Limb (tissue), 2 donors: ENCODE measurements at regions not wholly inside any gene's neighbourhood (a gene's known extent, or its start where the extent isn't known, plus 50 kb on each side); places are given as distances from the start of the nearest gene placed in this dataset.
"Not testable (repeated sequence)": the region's sequence is repeated elsewhere in the genome, so short reads cannot be mapped to it uniquely, and the experiment has no call there.

Experiments
- DNase-seq, 2 donors: peaks; one replicate each; pipeline ENCODE4 v3.0.0-alpha.2; 2016; ENCODE audit errors: extremely low spot score in 2 of 2

GRCh38 chr7:136326045-136326609 lies 349.0 kb upstream of the MTPN start:
- peak in 1 of 2 donors; percentile 23 for DNase-seq

GRCh38 chr7:136325578-136325977 lies 348.4 kb upstream of the MTPN start:
- no peak for DNase-seq

DNA sequence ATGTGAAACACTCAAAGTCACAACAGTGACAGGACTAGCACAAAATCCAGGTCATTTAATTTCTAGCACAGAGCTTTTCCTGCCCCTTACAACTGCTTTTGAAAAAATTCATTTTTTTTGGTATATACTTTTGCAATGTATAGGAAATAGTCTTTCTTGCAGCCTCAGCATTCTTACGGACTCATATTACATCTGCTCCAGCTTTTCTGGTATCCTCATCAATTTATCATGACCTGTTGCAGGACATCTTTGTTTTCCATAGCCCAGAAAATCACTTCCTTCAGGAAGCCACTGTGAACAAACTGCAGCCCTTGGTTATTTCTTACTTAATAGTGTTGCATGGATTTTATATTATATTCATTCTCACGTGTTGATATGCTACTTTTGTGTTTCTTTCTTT lies 347.9 kb upstream of the MTPN start:
- DNase-seq = peak in 1 of 2 donors; percentile 24

DNA sequence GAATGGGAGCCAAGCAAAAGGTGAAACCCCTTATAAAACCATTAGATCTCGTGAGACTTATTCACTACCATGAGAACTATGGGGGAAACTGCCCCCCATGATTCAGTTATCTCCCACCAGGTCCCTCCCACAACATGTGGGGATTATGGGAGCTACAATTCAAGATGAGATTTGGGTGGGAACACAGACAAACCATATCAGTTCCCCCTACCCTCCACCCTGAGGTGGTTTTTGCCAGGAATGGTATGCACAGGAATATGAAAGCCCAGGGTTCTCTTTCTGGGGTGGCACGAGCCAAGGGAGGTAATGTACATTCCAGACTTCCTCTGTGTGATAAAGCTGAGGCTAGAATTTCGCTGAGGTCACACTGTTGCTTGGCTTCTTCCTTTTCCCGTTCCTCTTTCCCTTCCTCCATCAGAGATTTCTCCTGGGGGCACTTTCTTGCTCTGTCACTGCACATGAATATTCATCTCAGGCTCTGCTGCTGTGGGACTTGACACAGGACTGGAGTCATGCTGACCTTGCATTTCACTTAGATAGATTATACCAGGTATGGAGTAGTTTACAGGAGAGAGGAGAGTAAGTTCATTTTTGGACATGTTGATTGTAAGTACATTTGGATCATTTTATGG lies 347.0 kb upstream of the MTPN start:
- DNase-seq = no peak

DNA sequence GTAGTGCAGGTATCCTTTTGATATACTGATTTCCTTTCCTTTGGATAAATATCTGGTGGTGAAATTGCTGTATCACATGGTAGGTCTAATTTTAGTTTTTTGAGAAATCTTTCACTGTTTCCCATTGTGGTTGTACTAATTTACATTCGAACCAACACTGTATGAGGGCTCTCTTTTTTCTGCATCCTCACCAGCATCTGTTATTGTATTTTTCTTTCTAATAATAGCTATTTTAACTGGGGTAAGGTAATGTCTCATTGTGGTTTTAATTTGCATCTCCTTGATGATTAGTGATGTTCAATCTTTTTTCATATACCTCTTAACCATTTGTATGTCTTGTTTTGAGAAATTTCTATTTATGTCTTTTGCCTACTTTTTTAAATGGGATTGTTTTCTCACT lies 335.4 kb upstream of the MTPN start:
- DNase-seq = no peak

DNA sequence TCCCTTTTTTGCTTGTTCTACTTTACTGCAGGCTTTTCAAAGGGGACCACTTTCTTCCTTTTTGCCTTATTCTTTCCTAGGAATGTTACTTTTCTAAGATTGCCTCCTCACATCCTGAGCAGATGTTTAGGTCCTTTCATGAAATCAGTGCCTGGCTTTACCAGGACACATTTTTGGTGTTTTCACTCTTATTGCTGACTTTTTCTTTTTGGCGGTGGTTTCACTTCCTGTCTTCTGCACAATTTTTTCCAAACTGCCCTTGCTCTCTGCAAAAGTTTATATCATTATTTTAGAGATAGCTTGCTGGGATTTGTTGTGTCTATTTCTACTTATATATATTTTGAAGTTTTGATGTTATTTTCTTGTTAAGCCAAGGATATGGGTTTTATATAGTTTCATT lies 332.2 kb upstream of the MTPN start:
- DNase-seq = no peak

DNA sequence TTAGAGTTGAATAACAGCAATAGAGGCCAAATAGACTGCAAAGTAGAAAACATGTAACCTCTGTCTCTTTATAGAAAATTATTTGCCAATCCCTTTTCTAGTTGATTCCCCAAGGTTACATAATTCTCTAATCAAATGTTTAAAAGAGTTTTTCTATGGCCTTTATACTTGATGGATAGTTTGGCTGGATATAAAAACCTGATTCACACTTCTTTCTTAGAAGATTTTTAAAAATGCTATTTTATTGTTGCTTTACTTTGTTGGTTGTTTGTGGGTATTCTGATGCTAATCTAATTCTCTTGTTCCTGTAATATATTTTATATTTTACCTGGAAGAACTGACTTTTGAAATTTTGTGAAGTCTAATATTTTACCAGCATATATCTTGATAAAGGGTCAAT lies 331.1 kb upstream of the MTPN start:
- no peak for DNase-seq

- no peak for DNase-seq
Observed at GRCh38 chr7:136303162-136303561, 326.0 kb upstream of the MTPN start.

DNA sequence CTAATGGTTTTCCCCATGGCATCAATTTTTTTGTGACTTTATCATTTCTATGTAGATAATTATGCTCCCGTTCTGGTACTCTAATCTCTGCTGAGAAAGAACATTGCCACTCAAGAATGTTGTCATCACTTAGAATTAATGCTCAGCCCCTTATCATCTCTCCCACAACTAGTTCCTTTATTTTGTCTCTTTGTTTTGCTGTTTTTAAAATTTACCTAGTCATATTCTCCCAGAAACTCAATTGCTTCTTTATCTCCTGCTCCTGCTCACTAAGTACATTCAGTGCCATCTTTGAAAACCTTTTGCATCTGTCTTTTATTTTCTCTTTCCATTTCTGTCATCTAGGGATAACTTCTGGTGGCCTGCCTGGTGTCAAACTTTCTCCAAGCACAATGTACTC lies 324.9 kb upstream of the MTPN start:
- no peak for DNase-seq

DNA sequence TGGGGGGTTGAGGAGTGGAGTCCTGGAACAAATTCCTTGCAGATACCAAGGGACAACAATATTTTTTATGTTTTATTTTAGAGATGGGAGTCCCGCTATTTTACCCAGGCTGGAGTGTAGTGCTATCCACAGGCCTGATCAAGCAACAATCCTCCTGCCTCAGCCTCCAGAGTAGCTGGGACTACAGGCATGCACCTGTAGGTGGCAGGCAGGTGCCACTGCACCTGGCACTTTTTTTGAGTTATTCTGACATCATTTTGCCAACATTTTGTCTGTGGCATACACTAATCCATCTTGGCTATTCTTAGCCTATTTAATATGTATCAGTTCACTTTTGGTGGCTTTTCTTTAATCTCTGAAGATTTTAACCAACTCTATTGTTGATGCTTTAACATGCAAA lies 317.8 kb upstream of the MTPN start:
- DNase-seq = no peak

DNA sequence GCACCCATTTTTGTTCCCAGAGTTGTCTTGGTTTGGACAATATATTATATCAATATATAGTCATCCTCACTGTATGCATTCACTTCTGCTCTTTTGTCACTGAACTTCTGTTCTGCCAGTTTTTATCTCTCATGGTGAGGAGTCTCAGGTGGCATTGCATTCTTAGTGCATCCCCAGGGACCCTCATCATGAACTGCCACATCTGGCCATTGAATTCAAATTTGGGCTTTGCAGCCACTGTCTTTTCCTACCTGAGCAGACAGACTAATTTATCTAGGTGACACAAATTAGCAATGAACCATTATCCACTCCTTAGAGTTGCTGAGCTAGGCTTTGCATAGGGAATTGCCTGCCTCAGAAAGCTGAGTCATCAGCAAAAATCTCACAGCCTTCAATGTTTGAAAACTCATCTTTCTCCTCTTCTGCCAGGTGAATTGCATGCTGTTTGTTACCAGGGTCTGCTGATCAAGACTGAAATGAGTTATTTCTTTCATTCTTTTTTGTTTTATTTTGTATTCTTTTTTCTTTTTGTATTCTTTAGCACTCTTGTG lies 316.8 kb upstream of the MTPN start:
- DNase-seq = no peak

GRCh38 chr7:136293272-136293671 lies 316.1 kb upstream of the MTPN start:
- no peak for DNase-seq

DNA sequence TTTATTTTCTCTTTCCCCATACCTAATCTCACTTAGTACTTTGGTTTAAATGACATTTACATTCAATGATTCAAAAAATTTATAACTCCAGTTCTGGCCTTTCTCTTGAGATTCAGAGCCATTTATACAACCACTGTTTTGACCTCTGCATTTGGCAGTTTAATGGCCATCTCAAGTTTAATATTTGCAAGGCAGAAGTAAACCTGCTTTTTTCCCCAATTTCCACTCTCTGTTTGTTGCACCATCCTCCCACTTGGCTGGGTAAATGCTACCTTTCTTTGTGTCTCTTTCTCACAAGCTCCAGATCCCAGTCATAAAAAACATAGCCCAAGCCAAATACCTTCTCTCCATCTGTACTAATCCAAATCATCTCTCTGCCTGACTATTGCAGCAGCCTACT lies 315.2 kb upstream of the MTPN start:
- DNase-seq = no peak

GRCh38 chr7:136290351-136290750 lies 313.2 kb upstream of the MTPN start:
- DNase-seq = no peak

- no peak for DNase-seq
Observed at GRCh38 chr7:136278057-136278456, 300.9 kb upstream of the MTPN start.

DNA sequence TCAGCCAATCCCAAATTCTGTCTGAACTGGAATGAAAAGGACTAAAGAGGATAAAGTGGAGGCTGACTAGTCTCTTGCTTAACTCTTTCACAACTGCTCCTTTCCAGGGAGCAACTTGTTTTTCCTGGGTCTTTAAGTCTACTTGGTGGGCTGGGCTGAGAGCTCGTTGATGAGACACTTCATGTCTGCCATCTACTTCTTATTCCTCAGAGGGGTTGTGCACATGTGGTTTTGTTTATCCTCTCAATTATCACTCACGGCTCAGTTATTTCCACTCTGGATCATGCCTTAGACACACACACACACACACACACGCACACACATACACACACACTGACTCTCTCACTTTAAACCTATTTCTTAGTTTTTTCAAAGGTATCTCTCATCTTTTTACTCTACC lies 298.6 kb upstream of the MTPN start:
- DNase-seq = no peak

DNA sequence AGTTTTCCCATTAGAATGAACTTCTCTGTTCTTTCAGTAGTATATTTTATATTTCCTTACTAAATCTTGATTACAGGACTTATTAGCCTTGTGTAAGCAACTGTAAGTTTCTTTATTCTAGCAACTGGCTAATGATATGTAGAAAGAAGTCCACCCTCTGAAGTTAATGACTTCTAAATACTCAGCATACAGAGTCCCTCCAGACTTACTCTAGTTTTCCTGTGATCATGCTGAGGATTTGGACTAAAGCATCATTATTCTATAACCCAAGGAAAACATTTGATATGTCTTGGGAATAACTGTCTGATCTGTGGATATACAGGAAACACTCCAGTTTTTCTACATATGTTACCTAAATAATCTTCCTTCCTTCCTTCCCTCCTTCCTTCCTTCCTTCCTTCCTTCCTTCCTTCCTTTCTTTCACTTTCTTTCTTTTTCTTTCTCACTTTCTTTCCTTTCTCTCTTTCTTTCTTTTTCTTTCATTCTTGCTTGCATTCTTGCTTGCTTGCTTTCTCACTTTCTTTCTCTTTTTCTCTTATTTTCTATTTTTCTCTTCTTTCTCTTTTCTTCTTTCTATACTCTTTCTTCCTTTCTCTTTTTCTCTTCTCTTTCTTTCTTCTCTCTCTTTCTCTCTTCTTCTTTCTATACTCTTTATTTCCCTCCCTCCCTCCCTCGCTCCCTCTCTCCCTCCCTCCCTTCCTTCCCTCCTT lies 297.6 kb upstream of the MTPN start:
- no peak for DNase-seq

DNA sequence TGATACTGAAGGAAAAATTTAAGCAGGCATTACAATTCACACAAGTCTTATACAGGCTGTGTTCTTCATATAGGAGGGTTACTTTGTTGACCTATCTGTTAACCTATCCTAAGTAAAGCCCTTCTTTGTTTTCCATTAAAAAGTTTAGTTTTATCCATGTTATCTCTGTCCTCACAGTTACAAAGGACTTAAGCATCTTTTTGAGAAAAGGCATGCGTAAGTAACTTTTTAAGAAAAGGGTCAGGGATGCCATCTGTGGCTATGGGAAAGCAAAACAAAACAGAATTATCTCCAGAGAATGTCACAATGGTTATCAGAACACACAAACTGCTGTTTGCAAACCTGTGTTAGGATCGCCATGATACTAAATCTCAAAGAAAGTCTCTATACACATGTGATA lies 295.8 kb upstream of the MTPN start:
- no peak for DNase-seq

- DNase-seq = no peak
Observed at GRCh38 chr7:136267822-136268221, 290.7 kb upstream of the MTPN start.

DNA sequence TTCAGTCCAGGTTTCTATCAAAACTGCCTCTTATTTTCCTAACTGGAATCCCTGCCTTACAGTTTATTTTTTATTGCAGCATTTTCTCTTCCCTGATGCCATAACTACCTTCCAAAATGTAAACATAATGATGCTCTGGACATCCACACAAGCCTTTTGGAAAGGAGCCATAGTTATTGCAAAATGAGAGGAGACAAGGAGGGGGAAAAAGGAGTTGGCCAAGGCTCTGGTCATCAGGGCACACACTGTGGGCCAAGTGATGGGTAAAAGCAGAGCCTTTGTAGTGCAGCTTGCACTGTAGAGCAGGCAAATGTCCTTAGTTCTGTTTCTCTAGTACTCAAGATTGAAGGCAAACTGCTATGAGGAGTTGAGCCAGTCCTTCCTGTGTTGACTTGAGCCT lies 289.3 kb upstream of the MTPN start:
- no peak for DNase-seq

GRCh38 chr7:136264304-136264703 lies 287.1 kb upstream of the MTPN start:
- not testable (repeated sequence) for DNase-seq

DNA sequence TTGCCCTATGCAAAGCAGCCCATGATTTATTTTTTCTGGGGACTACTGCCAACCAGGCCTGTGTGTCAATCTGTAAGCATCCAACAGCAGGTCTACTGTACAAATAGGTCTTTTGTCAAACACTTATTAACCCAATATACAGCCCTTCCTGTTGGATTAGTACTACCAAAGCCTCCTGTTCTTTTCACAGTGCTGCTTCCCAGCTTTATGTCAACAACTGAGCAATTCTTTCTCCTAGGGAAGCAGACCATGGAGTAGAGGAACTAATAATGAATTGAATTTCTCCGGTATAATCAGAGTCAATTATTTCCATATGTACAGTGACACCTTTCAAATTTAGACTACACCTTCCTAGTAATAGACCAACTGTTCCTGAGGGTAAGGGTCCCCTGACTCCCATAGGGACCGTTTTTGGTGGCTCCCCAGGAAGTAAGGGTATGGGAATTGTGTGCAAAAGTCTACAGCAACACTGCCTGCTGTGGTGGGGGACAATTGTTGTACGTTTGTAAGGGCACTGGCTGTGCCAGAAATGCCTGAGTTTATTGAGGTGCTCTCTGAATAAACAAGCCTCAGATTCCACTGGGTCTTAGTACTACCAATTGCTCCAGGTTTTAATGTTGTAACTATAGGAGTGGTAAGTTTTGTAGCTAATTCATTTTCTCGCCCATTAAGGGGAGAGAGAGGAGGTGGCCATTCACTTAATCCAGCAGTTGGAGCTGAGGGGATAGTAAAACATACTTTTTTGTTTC lies 286.1 kb upstream of the MTPN start:
- not testable (repeated sequence) for DNase-seq
